ENCODE measurements at regions not wholly inside any gene's neighbourhood (a gene's known extent, or its start where the extent isn't known, plus 50 kb on each side); places are given as distances from the start of the nearest gene placed in this dataset.

GRCh38 chr2:180128861-180129260 lies 121.8 kb upstream of the CWC22 start:
- no peak overlapping the region for H3K27ac ChIP-seq (ENCODE audit: low read depth in 1 of 2, low read length in 1 of 2)
- H3K4me3 ChIP-seq (ENCODE audit: low read length in 2 of 2): no peak overlapping the region
- no peaks in the 10 kb centered on the region for H3K4me1 ChIP-seq (ENCODE audit: control insufficient read depth in 2 of 2, insufficient read depth in 2 of 2, low read length in 2 of 2)
- no peak for DNase-seq (ENCODE audit: low read depth in 6 of 9, low spot score in 9 of 9)
- H3K36me3 ChIP-seq (ENCODE audit: control insufficient read depth in 2 of 2, insufficient read depth in 2 of 2, low read length in 1 of 2): no peaks in the 10 kb centered on the region
- peaks cover 0 to 2% of the 10 kb centered on the region in 2 donors for H3K27me3 ChIP-seq (ENCODE audit: control insufficient read depth in 2 of 2, insufficient read depth in 1 of 2, low read length in 1 of 2)
- 96% methylated on average over 2 of the region's 2 CpGs for WGBS
- H3K9me3 ChIP-seq (ENCODE audit: control insufficient read depth in 2 of 2, insufficient read depth in 1 of 2, low read length in 1 of 2): no peaks in the 10 kb centered on the region

- H3K4me1 ChIP-seq (ENCODE audit: control insufficient read depth in 2 of 2, insufficient read depth in 2 of 2, low read length in 2 of 2): no peaks in the 10 kb centered on the region
- WGBS: 45% methylated on average over 13 of the region's 13 CpGs
- peaks cover 0 to 2% of the 10 kb centered on the region in 2 donors for H3K27me3 ChIP-seq (ENCODE audit: control insufficient read depth in 2 of 2, insufficient read depth in 1 of 2, low read length in 1 of 2)
- peak in 8 of 9 donors; percentile 3 to 67 (median 20) for DNase-seq (ENCODE audit: low read depth in 6 of 9, low spot score in 9 of 9)
- no peaks in the 10 kb centered on the region for H3K36me3 ChIP-seq (ENCODE audit: control insufficient read depth in 2 of 2, insufficient read depth in 2 of 2, low read length in 1 of 2)
- no peak overlapping the region for H3K27ac ChIP-seq (ENCODE audit: low read depth in 1 of 2, low read length in 1 of 2)
- H3K9me3 ChIP-seq (ENCODE audit: control insufficient read depth in 2 of 2, insufficient read depth in 1 of 2, low read length in 1 of 2): no peaks in the 10 kb centered on the region
- H3K4me3 ChIP-seq (ENCODE audit: low read length in 2 of 2): no peak overlapping the region
Observed at GRCh38 chr2:180125245-180125962, 118.3 kb upstream of the CWC22 start.

- peaks cover 0 to 2% of the 10 kb centered on the region in 2 donors for H3K27me3 ChIP-seq (ENCODE audit: control insufficient read depth in 2 of 2, insufficient read depth in 1 of 2, low read length in 1 of 2)
- H3K4me3 ChIP-seq (ENCODE audit: low read length in 2 of 2): no peak overlapping the region
- DNase-seq (ENCODE audit: low read depth in 6 of 9, low spot score in 9 of 9): peak in 8 of 9 donors; percentile 18 to 73 (median 36)
- no peaks in the 10 kb centered on the region for H3K4me1 ChIP-seq (ENCODE audit: control insufficient read depth in 2 of 2, insufficient read depth in 2 of 2, low read length in 2 of 2)
- H3K36me3 ChIP-seq (ENCODE audit: control insufficient read depth in 2 of 2, insufficient read depth in 2 of 2, low read length in 1 of 2): no peaks in the 10 kb centered on the region
- H3K27ac ChIP-seq (ENCODE audit: low read depth in 1 of 2, low read length in 1 of 2): no peak overlapping the region
- 41% methylated on average over 8 of the region's 8 CpGs for WGBS
- H3K9me3 ChIP-seq (ENCODE audit: control insufficient read depth in 2 of 2, insufficient read depth in 1 of 2, low read length in 1 of 2): no peaks in the 10 kb centered on the region
Observed at GRCh38 chr2:180124273-180125139, 117.4 kb upstream of the CWC22 start.

- 83% methylated on average over 2 of the region's 2 CpGs for WGBS
- no peaks in the 10 kb centered on the region for H3K4me1 ChIP-seq (ENCODE audit: control insufficient read depth in 2 of 2, insufficient read depth in 2 of 2, low read length in 2 of 2)
- H3K4me3 ChIP-seq (ENCODE audit: low read length in 2 of 2): no peak overlapping the region
- no peaks in the 10 kb centered on the region for H3K9me3 ChIP-seq (ENCODE audit: control insufficient read depth in 2 of 2, insufficient read depth in 1 of 2, low read length in 1 of 2)
- no peak overlapping the region for H3K27ac ChIP-seq (ENCODE audit: low read depth in 1 of 2, low read length in 1 of 2)
- peaks cover 0 to 2% of the 10 kb centered on the region in 2 donors for H3K27me3 ChIP-seq (ENCODE audit: control insufficient read depth in 2 of 2, insufficient read depth in 1 of 2, low read length in 1 of 2)
- no peak for DNase-seq (ENCODE audit: low read depth in 6 of 9, low spot score in 9 of 9)
- no peaks in the 10 kb centered on the region for H3K36me3 ChIP-seq (ENCODE audit: control insufficient read depth in 2 of 2, insufficient read depth in 2 of 2, low read length in 1 of 2)
Observed at GRCh38 chr2:180122874-180123273, 115.8 kb upstream of the CWC22 start.

GRCh38 chr2:180115675-180116074 lies 108.6 kb upstream of the CWC22 start:
- H3K9me3 ChIP-seq (ENCODE audit: control insufficient read depth in 2 of 2, insufficient read depth in 1 of 2, low read length in 1 of 2): no peaks in the 10 kb centered on the region
- no peak for DNase-seq (ENCODE audit: low read depth in 6 of 9, low spot score in 9 of 9)
- H3K27ac ChIP-seq (ENCODE audit: low read depth in 1 of 2, low read length in 1 of 2): no peak overlapping the region
- H3K27me3 ChIP-seq (ENCODE audit: control insufficient read depth in 2 of 2, insufficient read depth in 1 of 2, low read length in 1 of 2): no peaks in the 10 kb centered on the region
- H3K36me3 ChIP-seq (ENCODE audit: control insufficient read depth in 2 of 2, insufficient read depth in 2 of 2, low read length in 1 of 2): no peaks in the 10 kb centered on the region
- no peak overlapping the region for H3K4me3 ChIP-seq (ENCODE audit: low read length in 2 of 2)
- no peaks in the 10 kb centered on the region for H3K4me1 ChIP-seq (ENCODE audit: control insufficient read depth in 2 of 2, insufficient read depth in 2 of 2, low read length in 2 of 2)
- WGBS: 90% methylated on average over 2 of the region's 2 CpGs

GRCh38 chr2:180115269-180115668 lies 108.2 kb upstream of the CWC22 start:
- H3K4me3 ChIP-seq (ENCODE audit: low read length in 2 of 2): no peak overlapping the region
- no peaks in the 10 kb centered on the region for H3K4me1 ChIP-seq (ENCODE audit: control insufficient read depth in 2 of 2, insufficient read depth in 2 of 2, low read length in 2 of 2)
- no peaks in the 10 kb centered on the region for H3K9me3 ChIP-seq (ENCODE audit: control insufficient read depth in 2 of 2, insufficient read depth in 1 of 2, low read length in 1 of 2)
- no peaks in the 10 kb centered on the region for H3K27me3 ChIP-seq (ENCODE audit: control insufficient read depth in 2 of 2, insufficient read depth in 1 of 2, low read length in 1 of 2)
- no peak for DNase-seq (ENCODE audit: low read depth in 6 of 9, low spot score in 9 of 9)
- WGBS: over 99% methylated on average over 2 of the region's 2 CpGs
- H3K27ac ChIP-seq (ENCODE audit: low read depth in 1 of 2, low read length in 1 of 2): no peak overlapping the region
- H3K36me3 ChIP-seq (ENCODE audit: control insufficient read depth in 2 of 2, insufficient read depth in 2 of 2, low read length in 1 of 2): no peaks in the 10 kb centered on the region

GRCh38 chr2:180111901-180112300 lies 104.8 kb upstream of the CWC22 start:
- Histone ChIP-seq H3K4me1 (ENCODE audit: control insufficient read depth in 2 of 2, insufficient read depth in 2 of 2, low read length in 2 of 2) (no peaks in the 10 kb centered on the region), H3K9me3 (ENCODE audit: control insufficient read depth in 2 of 2, insufficient read depth in 1 of 2, low read length in 1 of 2) (no peaks in the 10 kb centered on the region), H3K4me3 (ENCODE audit: low read length in 2 of 2) (no peak overlapping the region), H3K27ac (ENCODE audit: low read depth in 1 of 2, low read length in 1 of 2) (no peak overlapping the region), H3K27me3 (ENCODE audit: control insufficient read depth in 2 of 2, insufficient read depth in 1 of 2, low read length in 1 of 2) (no peaks in the 10 kb centered on the region), H3K36me3 (ENCODE audit: control insufficient read depth in 2 of 2, insufficient read depth in 2 of 2, low read length in 1 of 2) (no peaks in the 10 kb centered on the region)
- DNase-seq (ENCODE audit: low read depth in 6 of 9, low spot score in 9 of 9): no peak
- WGBS: 95% methylated on average over 1 of the region's 1 CpG

- 97% methylated on average over 6 of the region's 6 CpGs for WGBS
- H3K4me1 ChIP-seq (ENCODE audit: control insufficient read depth in 2 of 2, insufficient read depth in 2 of 2, low read length in 2 of 2): no peaks in the 10 kb centered on the region
- H3K27ac ChIP-seq (ENCODE audit: low read depth in 1 of 2, low read length in 1 of 2): no peak overlapping the region
- H3K36me3 ChIP-seq (ENCODE audit: control insufficient read depth in 2 of 2, insufficient read depth in 2 of 2, low read length in 1 of 2): no peaks in the 10 kb centered on the region
- H3K4me3 ChIP-seq (ENCODE audit: low read length in 2 of 2): no peak overlapping the region
- no peaks in the 10 kb centered on the region for H3K27me3 ChIP-seq (ENCODE audit: control insufficient read depth in 2 of 2, insufficient read depth in 1 of 2, low read length in 1 of 2)
- DNase-seq (ENCODE audit: low read depth in 6 of 9, low spot score in 9 of 9): no peak
- no peaks in the 10 kb centered on the region for H3K9me3 ChIP-seq (ENCODE audit: control insufficient read depth in 2 of 2, insufficient read depth in 1 of 2, low read length in 1 of 2)
Observed at GRCh38 chr2:180110469-180110868, 103.4 kb upstream of the CWC22 start.

- WGBS: 80% methylated on average over 1 of the region's 1 CpG
- H3K27ac ChIP-seq (ENCODE audit: low read depth in 1 of 2, low read length in 1 of 2): no peak overlapping the region
- H3K4me3 ChIP-seq (ENCODE audit: low read length in 2 of 2): no peak overlapping the region
- no peaks in the 10 kb centered on the region for H3K4me1 ChIP-seq (ENCODE audit: control insufficient read depth in 2 of 2, insufficient read depth in 2 of 2, low read length in 2 of 2)
- no peaks in the 10 kb centered on the region for H3K36me3 ChIP-seq (ENCODE audit: control insufficient read depth in 2 of 2, insufficient read depth in 2 of 2, low read length in 1 of 2)
- no peak for DNase-seq (ENCODE audit: low read depth in 6 of 9, low spot score in 9 of 9)
- no peaks in the 10 kb centered on the region for H3K9me3 ChIP-seq (ENCODE audit: control insufficient read depth in 2 of 2, insufficient read depth in 1 of 2, low read length in 1 of 2)
- H3K27me3 ChIP-seq (ENCODE audit: control insufficient read depth in 2 of 2, insufficient read depth in 1 of 2, low read length in 1 of 2): no peaks in the 10 kb centered on the region
Observed at GRCh38 chr2:180101846-180102245, 94.7 kb upstream of the CWC22 start.
